GM21423 (cell line): ENCODE measurements at regions not wholly inside any gene's neighbourhood (a gene's known extent, or its start where the extent isn't known, plus 50 kb on each side); places are given as distances from the start of the nearest gene placed in this dataset.

Source experiments
- ATAC-seq: cut with Tn5 transposase; IDR thresholded peaks from one replicate; pipeline ENCODE4 v1.9.1; 2021; ENCODE audit warnings: mild to moderate bottlenecking, moderate library complexity; ENCODE audit not compliant: unreplicated experiment

GRCh38 chr3:178058629-178059028, 477.6 kb upstream of the KCNMB2 start:
- no peak for ATAC-seq

GRCh38 chr3:178059119-178059518, 477.1 kb upstream of the KCNMB2 start:
- ATAC-seq = no peak

GRCh38 chr3:178059836-178060235, 476.4 kb upstream of the KCNMB2 start:
- ATAC-seq = no peak

- ATAC-seq = no peak
These were observed 475.8 kb upstream of the KCNMB2 start for GRCh38 chr3:178060407-178060806.

GRCh38 chr3:178062126-178062525, 474.1 kb upstream of the KCNMB2 start:
- ATAC-seq = no peak

GRCh38 chr3:178063461-178063860, 472.8 kb upstream of the KCNMB2 start:
- ATAC-seq = no peak

- ATAC-seq = no peak
These were observed 468.5 kb upstream of the KCNMB2 start for GRCh38 chr3:178067721-178068120.

GRCh38 chr3:178072391-178073305, 463.6 kb upstream of the KCNMB2 start:
- no peak for ATAC-seq

- no peak for ATAC-seq
These were observed 462.9 kb upstream of the KCNMB2 start for GRCh38 chr3:178073366-178073765.

GRCh38 chr3:178075344-178075743, 460.9 kb upstream of the KCNMB2 start:
- no peak for ATAC-seq

GRCh38 chr3:178078953-178079352, 457.3 kb upstream of the KCNMB2 start:
- no peak for ATAC-seq

- ATAC-seq = no peak
These were observed 456.3 kb upstream of the KCNMB2 start for GRCh38 chr3:178079966-178080365.

- no peak for ATAC-seq
These were observed 453.8 kb upstream of the KCNMB2 start for GRCh38 chr3:178082326-178082906.

- no peak for ATAC-seq
These were observed 452.1 kb upstream of the KCNMB2 start for GRCh38 chr3:178083906-178084866.

GRCh38 chr3:178084938-178085816, 451.1 kb upstream of the KCNMB2 start:
- no peak for ATAC-seq

GRCh38 chr3:178085817-178086123, 450.5 kb upstream of the KCNMB2 start:
- ATAC-seq = no peak

- no peak for ATAC-seq
These were observed 450.0 kb upstream of the KCNMB2 start for GRCh38 chr3:178086144-178086825.

GRCh38 chr3:178087376-178087775, 448.9 kb upstream of the KCNMB2 start:
- ATAC-seq = no peak

- ATAC-seq = no peak
These were observed 447.3 kb upstream of the KCNMB2 start for GRCh38 chr3:178088963-178089362.

GRCh38 chr3:178090899-178091298, 445.3 kb upstream of the KCNMB2 start:
- no peak for ATAC-seq
